ENCODE measurements at regions not wholly inside any gene's neighbourhood (a gene's known extent, or its start where the extent isn't known, plus 50 kb on each side); places are given as distances from the start of the nearest gene placed in this dataset.

DNA sequence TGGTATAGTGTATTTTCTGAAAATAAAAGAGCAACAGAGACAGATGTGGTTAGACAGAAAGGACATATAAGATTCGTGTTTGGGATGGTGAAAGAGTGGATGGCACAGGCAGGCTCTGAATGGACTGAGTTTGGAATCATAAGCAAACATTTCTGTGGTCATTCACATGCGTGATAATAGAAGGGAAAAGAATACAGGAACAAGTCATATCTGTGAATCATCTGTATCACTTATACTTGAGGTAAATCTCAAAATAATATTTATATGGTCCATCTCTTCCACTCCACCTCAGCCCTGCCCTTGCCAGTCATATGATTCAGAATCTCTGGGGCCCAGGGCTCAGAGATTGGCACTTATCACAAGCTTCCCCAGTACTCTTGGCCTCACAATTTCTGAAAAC, 535.1 kb downstream of the BCKDHB start:
- TF ChIP-seq, protein P1, sequence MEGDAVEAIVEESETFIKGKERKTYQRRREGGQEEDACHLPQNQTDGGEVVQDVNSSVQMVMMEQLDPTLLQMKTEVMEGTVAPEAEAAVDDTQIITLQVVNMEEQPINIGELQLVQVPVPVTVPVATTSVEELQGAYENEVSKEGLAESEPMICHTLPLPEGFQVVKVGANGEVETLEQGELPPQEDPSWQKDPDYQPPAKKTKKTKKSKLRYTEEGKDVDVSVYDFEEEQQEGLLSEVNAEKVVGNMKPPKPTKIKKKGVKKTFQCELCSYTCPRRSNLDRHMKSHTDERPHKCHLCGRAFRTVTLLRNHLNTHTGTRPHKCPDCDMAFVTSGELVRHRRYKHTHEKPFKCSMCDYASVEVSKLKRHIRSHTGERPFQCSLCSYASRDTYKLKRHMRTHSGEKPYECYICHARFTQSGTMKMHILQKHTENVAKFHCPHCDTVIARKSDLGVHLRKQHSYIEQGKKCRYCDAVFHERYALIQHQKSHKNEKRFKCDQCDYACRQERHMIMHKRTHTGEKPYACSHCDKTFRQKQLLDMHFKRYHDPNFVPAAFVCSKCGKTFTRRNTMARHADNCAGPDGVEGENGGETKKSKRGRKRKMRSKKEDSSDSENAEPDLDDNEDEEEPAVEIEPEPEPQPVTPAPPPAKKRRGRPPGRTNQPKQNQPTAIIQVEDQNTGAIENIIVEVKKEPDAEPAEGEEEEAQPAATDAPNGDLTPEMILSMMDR (IDR thresholded peaks at IDR 0.05; ENCODE audit: low read depth, low read length) = no peak
- TF ChIP-seq, protein P2, sequence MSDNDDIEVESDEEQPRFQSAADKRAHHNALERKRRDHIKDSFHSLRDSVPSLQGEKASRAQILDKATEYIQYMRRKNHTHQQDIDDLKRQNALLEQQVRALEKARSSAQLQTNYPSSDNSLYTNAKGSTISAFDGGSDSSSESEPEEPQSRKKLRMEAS (IDR thresholded peaks at IDR 0.05; ENCODE audit: low read depth, low read length) = no peak

All from NB4 (cell line).